C4-2B (cell line): ENCODE measurements at regions not wholly inside any gene's neighbourhood (a gene's known extent, or its start where the extent isn't known, plus 50 kb on each side); places are given as distances from the start of the nearest gene placed in this dataset.

Experiments used
- CTCF ChIP-seq: fragments of 450-650 bp; conservative IDR thresholded peaks from 2 replicates; pipeline ENCODE4 v1.5.1; 2017; ENCODE audit warnings: mild to moderate bottlenecking
- ZFX ChIP-seq: fragments of 450-650 bp; IDR thresholded peaks from 2 replicates; pipeline ENCODE4 v1.6.1; 2017

GRCh38 chr9:14006386-14007187, 307.4 kb downstream of the NFIB start:
- TF ChIP-seq CTCF (no peak), ZFX (no peak)
